GM20431 (cell line): ENCODE measurements at regions not wholly inside any gene's neighbourhood (a gene's known extent, or its start where the extent isn't known, plus 50 kb on each side); places are given as distances from the start of the nearest gene placed in this dataset.
"Not testable (repeated sequence)": the region's sequence is repeated elsewhere in the genome, so short reads cannot be mapped to it uniquely, and the experiment has no call there.

Experiments
- in situ Hi-C: fragments of 300-500 bp; cut with MseI, MboI; formaldehyde crosslinking; loops from one replicate; pipeline ENCODE4 v1.15.0; 2020; ENCODE audit warnings: low sequenced_read_pairs; ENCODE audit not compliant: unreplicated experiment

DNA sequence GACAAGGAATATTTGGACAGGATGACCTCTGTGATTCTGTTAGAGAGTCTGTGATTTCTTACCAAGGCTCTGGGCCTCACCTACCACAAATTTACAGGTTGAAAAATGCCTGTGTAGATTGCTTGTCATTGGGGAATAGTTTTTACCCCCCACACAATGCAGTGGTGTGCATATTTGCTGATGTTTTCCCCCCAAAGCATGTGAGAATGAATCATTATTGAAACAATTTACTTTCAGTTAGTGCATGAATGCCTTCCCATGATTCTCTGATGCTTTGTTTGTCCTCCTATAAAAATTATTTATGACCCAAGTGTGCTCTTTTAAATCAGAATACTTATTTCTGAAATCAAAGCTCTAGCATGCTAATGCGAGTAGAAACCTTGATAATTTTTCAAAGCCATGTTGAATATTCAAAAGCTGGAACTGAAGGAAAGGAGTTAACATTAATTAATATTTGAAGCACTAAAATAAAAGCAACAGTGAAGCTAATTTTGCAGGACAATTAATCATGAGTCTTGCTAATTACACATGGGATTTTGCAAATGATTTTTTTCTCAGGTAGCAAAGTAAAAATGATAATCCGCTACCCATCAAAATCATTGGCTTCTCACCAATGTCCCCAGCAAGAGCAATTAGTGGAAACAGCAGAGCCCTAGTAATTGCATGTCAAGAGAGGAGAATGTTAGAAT, 361.2 kb upstream of the HNRNPA3 start:
- in situ Hi-C loops = no loop called here

DNA sequence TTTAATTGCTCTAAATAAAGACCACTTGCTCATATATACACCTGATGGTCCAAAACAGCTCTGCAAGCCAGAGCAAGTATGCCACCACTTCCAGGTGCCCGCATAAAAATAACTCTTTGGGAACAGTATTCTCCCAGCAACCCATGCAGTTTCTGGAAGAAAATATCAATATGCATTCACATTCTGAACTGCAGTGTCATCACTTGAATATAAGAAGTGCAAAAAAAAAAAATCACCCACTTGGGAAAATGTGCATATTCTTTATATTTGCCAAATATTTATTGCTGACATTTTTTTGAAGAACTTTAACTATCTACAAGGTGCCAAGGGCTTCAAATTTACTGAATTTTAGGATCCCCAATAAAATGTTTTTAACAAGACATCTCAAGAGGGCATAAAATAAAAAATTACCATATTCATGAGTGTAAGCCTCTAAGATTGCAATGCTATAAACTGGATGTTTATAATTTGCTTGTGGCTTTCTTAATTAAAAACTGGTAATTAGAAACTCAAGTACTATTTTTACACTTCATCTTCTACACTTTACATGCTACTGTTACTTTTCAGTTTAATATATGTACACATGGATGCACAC, 360.6 kb upstream of the HNRNPA3 start:
- in situ Hi-C loops = no loop called here

DNA sequence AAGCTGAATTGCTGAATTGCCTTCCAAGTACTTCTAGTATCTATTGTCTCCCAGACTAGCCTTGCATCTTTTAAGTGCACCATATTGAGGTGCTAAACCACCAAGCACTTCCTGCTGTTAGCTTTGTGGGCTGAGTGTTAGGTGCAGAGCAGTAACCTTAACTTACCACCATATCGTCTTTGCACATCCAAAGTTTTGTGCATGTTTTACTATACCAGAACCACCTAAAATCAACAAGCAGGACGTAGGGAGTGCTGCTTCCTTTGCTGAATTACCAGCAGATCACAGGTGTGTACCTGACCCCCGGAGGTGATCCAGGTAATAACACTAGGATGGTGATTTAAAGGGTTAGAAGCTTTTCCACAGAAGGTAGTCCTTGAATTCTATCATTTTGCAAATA, 359.9 kb upstream of the HNRNPA3 start:
- in situ Hi-C loops = no loop called here

DNA sequence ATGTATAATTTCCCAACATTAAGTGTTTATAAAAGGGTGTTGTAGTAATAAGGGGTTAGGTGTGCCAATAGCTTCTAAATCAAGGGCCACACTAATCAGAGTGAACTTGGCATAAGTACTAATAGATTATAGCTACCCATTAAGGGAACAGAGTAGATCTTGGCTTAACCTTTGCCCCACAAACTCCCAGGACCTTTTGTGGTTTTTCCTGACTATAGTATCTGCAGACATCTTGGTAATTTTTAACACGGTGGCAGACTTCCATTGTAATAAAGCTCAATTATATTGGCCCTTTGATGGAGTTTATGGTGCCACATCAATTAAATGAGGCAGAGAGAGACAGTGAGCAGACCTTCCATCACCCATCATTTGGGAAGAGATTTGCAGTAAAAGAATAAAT, 358.5 kb upstream of the HNRNPA3 start:
- in situ Hi-C loops = no loop called here

DNA sequence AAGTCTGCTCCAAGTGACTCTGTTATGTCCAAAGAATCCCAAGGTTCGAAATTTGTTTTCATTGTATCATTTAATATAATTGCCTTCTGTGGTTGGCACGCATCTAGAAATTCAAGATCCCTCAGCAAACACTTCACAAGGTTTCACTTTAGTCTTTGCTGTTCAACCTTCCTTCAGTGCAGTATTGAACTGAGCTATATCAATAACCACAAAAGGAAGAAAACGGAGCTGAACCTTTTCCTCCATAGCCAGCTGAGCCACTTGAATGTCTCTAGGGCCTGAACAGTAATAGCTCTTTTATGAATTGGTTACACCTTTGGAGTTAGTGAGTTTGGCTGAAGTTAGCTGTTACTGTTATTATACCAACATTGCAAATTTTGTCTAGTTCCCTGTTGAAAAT, 357.7 kb upstream of the HNRNPA3 start:
- in situ Hi-C loops = no loop called here

DNA sequence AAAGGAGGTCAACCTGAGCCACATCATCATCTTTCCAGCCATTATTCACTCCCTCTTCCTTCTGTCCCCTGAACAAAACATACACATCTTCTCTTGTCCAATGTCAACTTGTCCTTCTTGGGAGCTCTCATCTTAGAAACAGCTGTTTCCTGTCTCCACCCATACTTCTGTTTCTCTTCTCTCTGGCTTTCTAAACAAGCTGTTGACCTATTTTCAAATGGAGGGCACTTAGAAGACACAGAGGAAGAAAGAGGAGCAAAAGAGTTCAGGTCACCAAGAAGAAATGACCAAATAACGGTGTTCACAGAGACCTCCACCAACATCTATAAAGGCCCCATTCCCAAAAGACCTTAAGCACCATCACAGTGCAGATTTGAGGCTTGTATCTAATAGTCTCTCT, 355.9 kb upstream of the HNRNPA3 start:
- in situ Hi-C loops = no loop called here

DNA sequence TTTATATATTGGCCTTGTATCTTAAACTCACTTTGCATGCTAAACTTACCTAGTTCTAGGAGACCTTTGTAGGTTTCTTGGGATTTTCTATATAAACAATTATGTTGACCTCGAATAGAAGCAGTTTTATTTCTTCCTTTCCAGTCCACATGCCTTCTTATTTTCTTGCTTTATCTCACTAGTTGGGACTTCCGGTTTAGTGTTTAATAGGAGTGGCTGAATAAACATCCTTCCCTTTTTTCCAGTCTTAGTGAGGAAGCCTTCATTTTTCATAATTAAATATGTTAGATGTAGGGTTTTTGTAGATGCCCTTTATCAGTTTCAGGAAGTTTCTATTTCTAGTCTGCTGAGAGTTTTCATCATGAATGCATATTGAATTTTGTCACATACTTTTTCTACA, 347.3 kb upstream of the HNRNPA3 start:
- in situ Hi-C loops = no loop called here

DNA sequence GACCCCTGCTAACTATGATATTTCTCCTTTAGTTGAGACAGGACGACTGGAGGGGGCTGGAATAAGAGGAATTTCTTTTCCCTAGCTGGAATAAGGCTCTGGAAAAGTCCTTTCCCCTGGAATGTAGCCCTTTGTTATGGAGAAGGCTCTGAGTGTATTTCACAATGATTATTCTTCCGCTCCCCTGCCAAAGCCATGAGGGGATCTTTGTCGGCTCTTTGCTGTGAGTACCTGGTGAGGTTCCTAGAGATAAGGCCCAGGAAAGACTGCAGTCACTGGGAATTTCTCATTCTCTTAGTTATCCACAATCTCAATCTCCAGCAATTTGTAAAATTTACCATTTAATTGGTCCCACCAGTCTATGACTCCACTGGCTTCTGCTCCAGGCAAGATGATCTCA, 340.2 kb upstream of the HNRNPA3 start:
- in situ Hi-C loops = no loop called here

DNA sequence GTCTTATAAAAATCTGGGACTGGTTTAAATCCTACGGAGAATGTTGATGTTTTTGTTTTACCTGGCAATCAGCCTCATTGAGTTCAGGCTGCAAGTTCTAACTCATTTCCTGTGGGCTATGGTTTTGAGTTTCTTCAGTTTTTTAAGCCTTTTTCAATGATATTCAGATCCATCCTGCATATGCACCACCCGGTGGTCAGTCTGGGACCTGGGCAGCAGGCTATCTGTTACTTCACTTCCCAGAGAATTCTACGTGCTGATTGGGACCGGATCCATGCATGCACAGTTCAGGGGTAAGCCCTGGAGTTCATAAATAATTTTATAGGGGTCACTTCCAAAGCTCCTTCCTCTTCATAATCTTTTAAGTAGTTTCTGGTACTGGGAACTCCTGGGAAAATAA, 339.2 kb upstream of the HNRNPA3 start:
- in situ Hi-C loops = no loop called here

DNA sequence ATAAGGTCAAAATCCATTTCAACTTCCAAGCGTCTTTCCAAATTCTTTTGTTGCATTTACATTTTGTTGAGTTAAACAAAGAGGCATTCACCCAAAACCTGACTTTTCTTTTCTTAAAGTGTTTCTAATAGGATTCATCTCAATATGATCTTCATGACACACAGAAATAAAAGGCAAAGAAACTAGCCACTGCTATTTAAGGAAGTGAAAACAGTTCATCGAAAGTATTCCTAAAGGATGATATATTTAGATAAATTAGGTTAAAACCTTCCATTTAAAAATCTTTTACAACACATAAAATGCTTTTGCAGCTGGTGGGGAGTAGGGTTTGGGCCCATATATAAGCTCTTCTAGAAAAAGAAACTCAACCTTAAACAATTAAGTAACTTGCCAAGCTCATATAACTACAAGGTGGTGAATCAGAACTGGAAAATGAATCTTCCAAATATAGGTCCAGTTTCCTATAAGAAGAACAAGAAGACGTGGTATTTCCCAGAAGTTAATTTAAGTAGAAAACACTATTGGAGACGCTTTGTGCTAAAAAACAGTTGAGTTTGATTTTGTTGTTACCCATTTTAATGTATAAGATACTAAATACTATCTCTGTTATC, 336.0 kb upstream of the HNRNPA3 start:
- in situ Hi-C loops = no loop called here

DNA sequence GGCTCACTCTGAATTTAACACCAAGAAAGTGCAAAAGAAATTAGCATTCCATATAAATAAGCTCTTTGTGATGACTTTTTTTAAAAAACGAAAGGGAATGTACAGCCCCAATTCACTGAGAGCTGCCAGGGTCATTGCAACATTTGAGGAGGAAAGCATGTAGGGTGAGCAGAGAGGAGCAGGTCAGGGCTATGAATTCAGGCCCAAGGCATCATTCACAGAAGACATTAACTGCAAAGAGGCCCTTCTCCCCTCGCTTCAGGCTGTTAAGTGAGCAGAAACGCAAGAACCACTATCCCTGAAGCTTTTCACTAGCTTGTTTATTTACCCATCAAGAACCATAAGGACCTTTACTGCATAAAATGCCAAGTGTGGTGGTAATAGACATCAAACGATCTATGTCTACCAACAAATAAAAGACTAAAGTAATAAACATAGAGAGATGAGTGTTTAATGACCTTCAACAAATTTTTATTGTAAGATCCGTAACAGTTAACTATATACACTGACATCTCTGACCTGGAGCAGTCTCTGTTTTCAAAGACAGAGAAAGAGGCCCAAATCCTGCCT, 333.1 kb upstream of the HNRNPA3 start:
- in situ Hi-C loops = no loop called here

DNA sequence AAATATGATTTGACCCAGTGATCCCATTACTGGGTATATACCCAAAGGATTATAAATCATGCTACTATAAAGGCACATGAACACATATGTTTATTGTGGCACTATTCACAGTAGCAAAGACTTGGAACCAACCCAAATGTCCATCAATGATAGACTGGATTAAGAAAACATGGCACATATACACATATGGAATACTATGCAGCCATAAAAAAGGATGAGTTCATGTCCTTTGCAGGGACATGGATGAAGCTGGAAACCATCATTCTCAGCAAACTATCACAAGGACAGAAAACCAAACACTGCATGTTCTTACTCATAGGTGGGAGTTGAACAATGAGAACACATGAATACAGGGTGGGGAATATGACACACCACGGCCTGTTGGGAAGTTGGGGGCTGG, 330.5 kb upstream of the HNRNPA3 start:
- in situ Hi-C loops = not testable (repeated sequence)

DNA sequence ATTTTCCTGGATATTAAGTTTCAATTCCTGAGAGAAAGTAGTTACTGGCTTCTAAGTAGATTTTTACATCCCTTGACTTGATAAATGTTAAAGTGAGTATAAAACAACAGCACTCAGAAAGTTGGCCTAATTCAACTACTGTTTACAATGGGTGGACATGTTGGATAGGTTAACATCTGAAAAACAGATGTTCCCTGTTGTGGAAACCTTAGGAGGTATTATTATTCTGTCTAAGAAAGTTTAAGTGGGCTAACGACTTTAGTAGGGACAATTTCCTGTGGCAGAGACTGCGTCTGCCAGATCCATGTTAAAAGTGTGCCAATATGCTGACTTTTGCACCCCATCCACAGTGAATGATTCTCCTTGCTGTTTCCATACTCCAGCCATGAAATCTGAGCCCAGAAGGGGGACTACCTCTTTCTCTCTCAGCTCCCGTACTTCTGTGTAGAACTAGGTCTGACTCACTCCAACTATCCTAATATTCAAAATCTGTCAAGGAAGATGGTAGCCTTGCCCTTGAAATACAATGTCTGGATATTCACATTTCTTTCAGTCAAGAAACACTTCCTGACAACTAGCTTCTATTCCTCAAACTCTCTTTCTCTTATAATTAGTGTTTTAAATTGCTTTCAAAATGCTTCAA, 327.5 kb upstream of the HNRNPA3 start:
- in situ Hi-C loops = no loop called here

DNA sequence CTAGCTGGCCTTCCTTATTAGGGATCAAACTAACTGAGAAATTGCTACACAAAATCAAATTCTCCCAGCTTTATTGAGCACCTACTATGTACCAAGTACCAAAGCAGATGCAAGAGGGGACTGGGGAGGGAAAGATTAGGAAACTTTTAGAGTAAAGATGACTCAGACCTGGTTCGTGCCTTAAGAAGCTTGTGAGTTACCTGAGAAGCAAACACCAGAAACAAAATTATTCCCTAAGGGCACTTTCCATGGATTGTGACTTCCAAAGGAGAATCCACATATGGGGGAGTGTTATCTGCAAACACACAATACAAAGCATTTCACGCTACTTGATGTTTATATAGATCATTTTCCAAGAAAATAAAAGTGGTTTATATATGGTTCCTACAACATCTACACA, 326.9 kb upstream of the HNRNPA3 start:
- in situ Hi-C loops = no loop called here

DNA sequence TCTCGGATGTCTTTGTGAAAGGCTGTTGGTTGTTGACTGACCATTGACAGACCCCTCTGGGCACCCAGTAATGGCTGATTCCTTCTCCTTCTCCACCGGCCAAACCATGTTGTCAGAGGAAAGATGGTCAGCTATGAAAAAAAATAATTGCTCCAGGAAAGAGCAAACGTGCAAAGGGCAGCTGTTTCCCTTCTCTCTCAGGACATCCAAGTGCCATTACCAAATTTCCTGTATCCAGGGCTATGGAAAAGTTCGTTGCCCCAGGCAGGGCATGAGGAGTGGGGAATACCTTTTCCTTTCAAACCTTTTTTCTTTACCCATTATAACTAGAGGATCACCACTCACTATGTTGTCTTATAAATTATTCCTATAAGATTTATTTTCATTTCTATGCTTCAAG, 321.5 kb upstream of the HNRNPA3 start:
- in situ Hi-C loops = no loop called here

DNA sequence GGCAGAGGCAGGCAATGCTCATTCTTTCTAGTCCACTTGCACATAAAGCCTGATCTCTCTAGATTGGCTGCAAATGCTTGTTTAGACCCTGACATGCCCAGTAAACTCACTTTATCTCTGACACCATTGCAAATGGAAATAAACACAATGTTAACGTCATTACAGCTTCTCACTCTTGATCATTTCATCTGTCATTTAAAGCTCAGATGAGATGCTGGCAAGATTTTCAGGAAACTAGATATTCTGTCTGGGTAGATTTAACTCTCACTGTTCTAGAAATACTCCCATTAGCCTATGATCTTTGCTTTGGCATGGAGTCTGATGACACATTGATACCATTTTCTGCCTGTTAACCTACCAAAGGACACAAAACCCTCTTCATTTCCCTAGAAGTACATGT, 320.7 kb upstream of the HNRNPA3 start:
- in situ Hi-C loops = no loop called here

DNA sequence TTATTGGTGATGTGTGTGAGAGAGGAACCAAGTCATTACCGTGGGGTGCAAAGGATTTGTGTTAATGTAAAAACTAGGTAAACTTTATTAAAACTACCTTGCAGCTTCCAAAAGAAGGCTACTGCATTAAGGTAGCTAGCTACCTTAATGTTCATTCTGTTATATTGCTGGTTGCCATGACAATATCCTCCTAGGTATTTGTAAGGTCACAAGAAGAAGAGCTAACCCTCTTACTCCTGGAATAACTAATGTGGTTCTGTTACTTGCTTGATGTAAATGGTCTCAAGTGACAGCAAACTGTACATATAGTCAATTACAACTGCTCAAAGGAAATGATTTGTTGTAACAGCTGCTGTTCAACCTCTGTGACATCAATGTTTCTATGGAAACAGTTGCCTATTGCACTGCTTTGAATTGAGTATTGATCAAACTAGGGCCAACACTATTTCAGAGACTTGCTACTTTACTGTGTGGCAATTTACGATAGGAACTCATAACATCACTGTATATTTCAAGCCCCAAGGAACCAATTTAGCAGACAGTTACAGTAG, 319.8 kb upstream of the HNRNPA3 start:
- in situ Hi-C loops = no loop called here

DNA sequence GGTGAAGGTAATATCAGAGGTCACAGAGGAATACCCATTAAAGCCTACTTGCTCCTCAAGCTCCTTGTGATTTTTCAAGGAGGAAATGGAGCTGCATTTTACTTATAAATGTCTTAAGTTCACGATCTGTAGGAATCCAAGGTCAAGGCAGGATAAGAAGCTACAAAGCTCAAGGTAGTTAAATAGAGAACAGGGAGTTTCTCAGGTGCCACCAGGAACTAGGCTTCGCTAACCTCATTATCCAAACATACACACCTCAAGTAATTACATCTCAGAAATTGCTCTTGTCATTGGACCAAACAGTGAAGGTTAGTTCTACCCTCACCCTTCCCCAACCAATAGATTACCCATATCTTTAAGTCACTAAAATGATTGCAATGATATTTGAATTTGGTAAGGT, 317.4 kb upstream of the HNRNPA3 start:
- in situ Hi-C loops = no loop called here

DNA sequence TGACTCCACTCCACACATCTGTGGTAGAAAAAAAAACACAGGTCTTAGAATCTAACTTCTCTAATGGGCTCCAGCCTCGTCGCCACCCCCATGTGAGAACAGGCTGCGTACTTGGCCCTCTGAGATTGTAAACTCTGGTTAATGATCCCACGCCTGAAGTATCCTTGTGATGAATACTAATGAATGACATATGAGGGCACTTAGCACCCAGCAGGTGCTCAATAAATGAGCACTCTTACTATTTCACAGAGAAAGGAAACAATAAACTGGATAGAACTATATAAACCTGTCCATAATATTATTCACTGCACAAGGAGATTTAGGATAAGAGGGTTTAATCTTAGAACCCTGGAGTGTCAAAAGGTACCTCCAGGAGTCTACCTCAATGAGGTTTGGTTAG, 310.1 kb upstream of the HNRNPA3 start:
- in situ Hi-C loops = no loop called here

DNA sequence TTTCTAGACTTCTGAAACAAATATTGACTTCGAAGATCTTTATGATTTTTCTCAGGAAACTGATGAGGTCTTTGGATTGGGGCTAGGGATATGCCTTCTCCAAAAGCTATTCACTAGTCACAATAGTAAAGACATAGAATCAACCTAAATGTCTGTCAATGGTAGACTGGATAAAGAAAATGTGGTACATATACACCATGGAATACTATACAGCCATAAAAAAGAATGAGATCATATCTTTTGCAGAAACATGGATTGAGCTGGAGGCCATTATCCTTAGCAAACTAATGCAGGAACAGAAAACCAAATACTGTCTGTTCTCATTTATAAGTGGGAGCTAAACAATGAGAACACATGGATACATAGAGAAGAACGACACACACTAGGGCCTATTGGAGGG, 308.5 kb upstream of the HNRNPA3 start:
- in situ Hi-C loops = not testable (repeated sequence)

DNA sequence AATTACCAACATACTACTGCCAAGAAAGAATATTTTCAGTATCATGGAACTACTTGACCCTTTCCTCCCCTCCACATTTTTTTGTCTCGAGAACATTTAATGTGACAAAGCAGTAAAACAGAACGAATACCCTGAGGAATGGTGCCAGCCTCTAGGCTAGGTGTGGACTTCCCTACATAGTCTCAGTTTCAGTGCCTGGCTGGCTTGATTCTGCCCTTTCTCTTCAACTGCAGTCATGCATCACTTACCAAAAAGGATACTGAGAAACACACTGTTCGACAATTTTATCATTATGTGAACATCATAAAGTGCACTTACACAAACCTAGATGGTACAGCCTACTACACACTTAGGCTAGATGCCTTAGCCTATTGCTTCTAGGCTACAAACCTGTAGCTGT, 305.3 kb upstream of the HNRNPA3 start:
- in situ Hi-C loops = no loop called here
